GM18909 (cell line): ENCODE measurements at regions not wholly inside any gene's neighbourhood (a gene's known extent, or its start where the extent isn't known, plus 50 kb on each side); places are given as distances from the start of the nearest gene placed in this dataset.

ENCODE experiments used
- ATAC-seq: cut with Tn5 transposase; IDR thresholded peaks from one replicate; pipeline ENCODE4 v1.9.1; 2021; ENCODE audit warnings: mild to moderate bottlenecking; ENCODE audit not compliant: unreplicated experiment, poor library complexity

DNA sequence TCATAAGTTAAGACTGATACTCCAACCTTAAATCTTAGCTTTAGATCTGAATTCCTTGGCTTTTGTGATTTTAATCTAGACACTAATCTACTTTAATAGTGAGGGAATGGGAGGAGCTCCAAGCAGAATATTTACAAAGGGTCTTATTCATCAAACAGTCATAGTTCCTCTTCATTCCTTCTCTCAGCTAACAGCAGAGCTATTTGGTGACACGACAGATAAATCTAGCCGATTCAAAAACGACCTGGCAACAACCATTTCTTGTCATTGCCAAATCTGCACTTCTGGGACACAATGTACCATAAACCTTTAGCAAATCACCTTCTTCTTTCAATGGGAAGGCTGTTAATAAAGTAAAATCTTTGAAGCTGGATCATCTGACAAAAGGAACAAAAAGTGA, 52.8 kb upstream of the FOXD3 start:
- no peak for ATAC-seq
